AG09309 (cell line): ENCODE measurements at regions not wholly inside any gene's neighbourhood (a gene's known extent, or its start where the extent isn't known, plus 50 kb on each side); places are given as distances from the start of the nearest gene placed in this dataset.
A peak's percentile ranks its signal among the peaks of the same experiment; 100 is the strongest.

Source experiments
- DNase-seq: peaks from one replicate; pipeline ENCODE4 v3.0.0-alpha.2; 2010; ENCODE audit warnings: low read depth
- H3K4me3 ChIP-seq: 2 replicates; pipeline ENCODE4 v1.5.1; 2011; ENCODE audit warnings: mild to moderate bottlenecking, low read depth, low read length, moderate library complexity; ENCODE audit not compliant: control insufficient read depth
- TF ChIP-seq, protein P1 (sequence below): IDR thresholded peaks from 2 replicates; pipeline ENCODE4 v1.5.1; 2011; ENCODE audit warnings: mild to moderate bottlenecking, low read depth, low read length, inconsistent platforms; ENCODE audit not compliant: insufficient read depth, control insufficient read depth; ENCODE audit errors: missing control alignments

DNA sequence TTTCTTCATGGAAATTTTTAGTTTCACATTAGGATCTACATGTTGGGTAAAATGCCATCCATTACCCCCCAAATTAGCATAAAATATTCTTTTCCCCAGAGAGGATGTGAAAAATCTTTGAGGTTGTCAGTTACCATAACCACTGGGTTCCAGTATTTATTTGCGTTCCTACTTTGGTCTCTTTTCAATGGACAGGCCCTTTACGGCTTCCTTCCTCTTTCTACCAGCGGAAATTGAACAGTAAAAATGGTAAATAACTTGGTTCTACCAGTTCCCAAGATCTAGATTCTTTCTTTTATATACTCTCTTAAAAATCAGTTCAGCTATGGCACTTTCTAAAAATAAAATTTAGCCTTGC lies 169.2 kb upstream of the APCDD1 start:
- H3K4me3 ChIP-seq: no peak overlapping the region
- TF ChIP-seq, protein P1, sequence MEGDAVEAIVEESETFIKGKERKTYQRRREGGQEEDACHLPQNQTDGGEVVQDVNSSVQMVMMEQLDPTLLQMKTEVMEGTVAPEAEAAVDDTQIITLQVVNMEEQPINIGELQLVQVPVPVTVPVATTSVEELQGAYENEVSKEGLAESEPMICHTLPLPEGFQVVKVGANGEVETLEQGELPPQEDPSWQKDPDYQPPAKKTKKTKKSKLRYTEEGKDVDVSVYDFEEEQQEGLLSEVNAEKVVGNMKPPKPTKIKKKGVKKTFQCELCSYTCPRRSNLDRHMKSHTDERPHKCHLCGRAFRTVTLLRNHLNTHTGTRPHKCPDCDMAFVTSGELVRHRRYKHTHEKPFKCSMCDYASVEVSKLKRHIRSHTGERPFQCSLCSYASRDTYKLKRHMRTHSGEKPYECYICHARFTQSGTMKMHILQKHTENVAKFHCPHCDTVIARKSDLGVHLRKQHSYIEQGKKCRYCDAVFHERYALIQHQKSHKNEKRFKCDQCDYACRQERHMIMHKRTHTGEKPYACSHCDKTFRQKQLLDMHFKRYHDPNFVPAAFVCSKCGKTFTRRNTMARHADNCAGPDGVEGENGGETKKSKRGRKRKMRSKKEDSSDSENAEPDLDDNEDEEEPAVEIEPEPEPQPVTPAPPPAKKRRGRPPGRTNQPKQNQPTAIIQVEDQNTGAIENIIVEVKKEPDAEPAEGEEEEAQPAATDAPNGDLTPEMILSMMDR: no peak
- DNase-seq: no peak

DNA sequence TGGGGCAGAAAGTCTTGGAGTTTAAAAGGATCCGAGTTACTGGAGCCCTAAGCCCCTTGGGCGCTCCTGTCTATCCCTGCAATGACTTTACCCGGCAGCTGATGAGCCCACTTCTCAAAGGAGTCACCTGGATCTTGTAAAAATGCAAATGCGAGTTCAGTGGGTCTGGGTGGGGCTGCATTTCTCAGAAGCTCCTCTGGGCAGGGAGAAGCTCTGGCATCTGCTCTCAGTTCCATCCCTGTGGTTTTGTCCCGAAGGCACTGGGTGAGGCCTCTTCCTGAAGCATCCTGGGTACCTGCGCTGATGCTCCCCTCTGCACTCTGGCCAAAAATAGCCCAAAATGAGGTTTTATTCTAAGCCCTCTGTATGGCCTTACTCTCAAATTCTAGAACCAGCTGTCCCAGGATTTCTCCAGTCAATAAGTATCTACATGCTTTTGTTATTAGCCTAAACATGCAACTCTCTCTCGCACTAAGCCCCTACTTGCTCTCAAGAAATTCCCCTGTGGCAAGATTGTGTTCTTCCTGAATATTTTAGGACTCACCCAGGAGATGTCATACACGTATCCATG lies 167.8 kb upstream of the APCDD1 start:
- no peak overlapping the region for H3K4me3 ChIP-seq
- DNase-seq: no peak
- TF ChIP-seq, protein P1: no peak

DNA sequence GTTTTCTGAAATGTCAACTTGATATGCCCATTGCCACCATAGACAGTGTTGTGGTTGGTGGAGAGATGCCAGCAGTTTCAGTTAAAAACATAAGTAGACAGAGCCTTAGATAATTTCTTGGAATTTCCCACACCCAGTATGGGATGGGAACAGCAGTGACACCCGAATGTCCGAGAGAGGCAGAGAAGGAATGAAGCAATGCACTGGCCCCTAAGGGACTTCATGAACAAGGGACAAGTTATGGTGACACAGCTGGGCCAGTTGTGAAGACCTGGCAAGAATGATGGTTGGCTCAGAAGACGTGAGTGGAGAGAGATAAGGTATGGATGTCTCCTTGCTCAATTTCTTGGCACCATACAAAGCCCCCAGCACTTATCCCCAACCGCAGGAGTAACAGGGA lies 165.2 kb upstream of the APCDD1 start:
- no peak for DNase-seq
- TF ChIP-seq, protein P1: no peak
- no peak overlapping the region for H3K4me3 ChIP-seq

DNA sequence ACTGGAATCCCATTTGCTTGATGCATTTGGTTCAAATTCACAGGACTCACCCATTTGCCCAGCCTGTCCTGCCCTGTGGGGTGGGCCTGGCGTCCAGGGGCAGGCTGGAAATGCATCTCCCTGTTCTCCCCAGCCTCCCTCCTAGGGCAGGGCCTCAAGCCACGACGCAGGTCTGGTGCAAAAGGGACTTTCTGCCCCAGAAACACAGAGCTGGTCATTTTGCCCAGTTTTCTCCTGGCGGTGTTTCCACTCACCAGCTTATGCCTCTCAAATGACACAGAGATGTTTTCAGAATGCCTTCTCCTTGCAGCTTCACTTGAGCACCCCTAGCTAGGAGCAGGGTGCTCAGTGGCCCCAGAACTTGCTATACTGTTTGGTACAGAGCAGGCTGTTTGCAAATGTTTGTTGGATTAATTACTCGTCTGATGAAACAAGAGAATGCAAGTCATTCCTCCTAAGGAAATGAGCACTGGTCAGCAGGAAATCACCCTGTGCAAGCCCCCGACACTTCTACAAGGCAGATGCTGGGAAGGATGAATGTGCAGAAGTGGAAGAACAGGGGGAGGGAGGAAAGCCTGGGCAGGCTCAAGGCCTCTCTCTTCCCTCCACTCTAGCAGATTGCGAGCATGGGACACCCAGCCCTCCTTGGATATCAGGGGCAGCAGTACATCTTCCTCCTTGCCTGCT lies 164.3 kb upstream of the APCDD1 start:
- H3K4me3 ChIP-seq: no peak overlapping the region
- peak; percentile 64 for DNase-seq
- TF ChIP-seq, protein P1: no peak

DNA sequence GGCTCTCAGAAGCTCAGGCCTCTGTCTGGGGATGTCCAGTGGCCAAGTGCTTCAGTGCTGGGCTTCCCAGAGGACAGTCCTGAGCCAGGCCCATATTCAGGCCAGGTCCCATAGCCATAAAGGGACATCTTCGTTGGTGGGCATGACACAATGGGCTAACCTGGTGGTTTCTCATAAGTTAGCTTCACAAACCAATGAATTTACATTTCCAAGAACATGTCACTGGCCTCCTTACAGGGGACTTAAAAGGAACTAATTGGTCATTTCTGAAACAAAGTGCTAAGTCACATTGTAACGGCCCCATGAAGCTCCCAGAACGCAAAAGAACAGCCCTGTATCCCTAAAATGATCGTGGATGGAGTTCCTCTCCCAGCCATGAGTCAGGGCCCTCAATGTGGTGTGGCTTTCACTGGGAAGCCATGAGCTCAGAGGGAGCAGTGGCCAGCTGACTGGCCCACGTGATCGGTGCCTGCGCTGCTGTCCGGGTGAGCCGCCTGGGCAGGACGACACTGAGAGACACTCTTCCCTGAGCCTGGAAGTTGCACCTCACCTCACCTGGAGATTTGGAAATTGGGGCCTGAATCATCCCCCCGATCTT lies 163.7 kb upstream of the APCDD1 start:
- TF ChIP-seq, protein P1: no peak
- no peak overlapping the region for H3K4me3 ChIP-seq
- no peak for DNase-seq

DNA sequence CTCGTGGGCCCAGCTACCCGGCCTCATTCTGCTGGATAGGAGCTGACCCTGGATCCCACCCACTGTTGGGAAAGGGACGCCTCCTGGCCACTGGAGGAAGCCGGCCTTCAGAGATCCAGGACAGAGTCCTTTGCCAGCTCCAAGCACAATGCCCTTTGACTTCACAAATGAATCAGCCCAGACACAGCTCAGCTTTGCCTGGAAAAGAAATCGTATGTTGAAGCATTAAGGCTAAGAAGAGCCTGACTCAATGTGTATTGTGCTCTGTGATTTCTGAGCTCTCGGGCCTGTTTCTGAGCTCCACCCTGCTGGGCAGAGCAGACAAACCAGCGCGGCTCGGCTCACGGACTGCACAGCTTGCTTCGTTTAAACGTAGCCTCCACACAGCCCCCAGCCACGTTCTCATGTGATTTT lies 162.9 kb upstream of the APCDD1 start:
- H3K4me3 ChIP-seq: no peak overlapping the region
- peak; percentile 35 for DNase-seq
- TF ChIP-seq, protein P1: peak; percentile 10

DNA sequence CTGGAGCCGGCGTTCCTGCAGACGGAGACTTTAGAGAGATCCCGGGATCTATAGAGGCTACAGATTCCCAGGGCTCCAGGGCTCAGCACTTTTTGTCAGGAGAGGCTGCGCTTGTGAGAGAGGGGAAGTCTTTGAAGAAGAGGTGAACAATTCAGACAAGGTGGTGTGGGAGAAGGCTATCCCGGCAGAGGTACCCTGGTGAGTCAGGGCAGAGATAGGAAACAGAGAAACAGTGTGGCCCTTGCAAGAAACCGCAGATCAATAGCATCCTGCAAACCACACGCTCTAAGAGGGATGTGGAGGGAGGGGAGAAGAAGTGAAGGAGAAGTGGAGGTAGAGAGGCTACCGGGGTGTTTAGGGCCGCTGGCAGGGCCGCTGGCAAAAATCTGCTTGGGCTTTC lies 160.5 kb upstream of the APCDD1 start:
- DNase-seq: no peak
- TF ChIP-seq, protein P1: no peak
- H3K4me3 ChIP-seq: no peak overlapping the region
